ENCODE measurements at regions not wholly inside any gene's neighbourhood (a gene's known extent, or its start where the extent isn't known, plus 50 kb on each side); places are given as distances from the start of the nearest gene placed in this dataset.
A peak's percentile ranks its signal among the peaks of the same experiment; 100 is the strongest.

DNA sequence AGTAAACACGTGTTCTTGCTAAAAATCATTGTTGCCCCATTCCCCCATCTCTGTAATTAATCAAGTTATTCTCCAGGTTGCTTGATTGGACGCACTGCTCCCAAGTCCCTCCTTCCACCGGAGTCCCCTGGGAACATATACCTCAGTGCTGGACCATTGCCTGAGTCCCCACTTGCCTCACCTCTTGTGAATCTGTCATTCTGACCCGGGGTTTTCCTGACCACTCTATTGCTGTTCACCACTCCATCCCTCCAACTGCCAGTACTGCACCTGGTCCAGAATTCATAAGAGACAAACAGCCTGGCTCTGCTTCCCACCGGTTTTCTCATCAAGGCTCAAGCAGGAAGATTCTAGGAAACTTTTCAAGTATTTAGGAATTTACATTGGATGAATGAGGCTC is 555.9 kb downstream of the VRK1 start:
- Mint-ChIP-seq H3K9me3 (ENCODE audit: unreplicated experiment) (no peaks in the 10 kb centered on the region), H3K27me3 (ENCODE audit: unreplicated experiment) (peaks cover 5% of the 10 kb centered on the region), H3K4me1 (ENCODE audit: low read depth, unreplicated experiment) (no peaks in the 10 kb centered on the region), H3K4me3 (ENCODE audit: unreplicated experiment) (no peak overlapping the region), H3K36me3 (ENCODE audit: unreplicated experiment) (no peaks in the 10 kb centered on the region), H3K27ac (ENCODE audit: unreplicated experiment) (no peak overlapping the region)
- TF ChIP-seq, protein P1, sequence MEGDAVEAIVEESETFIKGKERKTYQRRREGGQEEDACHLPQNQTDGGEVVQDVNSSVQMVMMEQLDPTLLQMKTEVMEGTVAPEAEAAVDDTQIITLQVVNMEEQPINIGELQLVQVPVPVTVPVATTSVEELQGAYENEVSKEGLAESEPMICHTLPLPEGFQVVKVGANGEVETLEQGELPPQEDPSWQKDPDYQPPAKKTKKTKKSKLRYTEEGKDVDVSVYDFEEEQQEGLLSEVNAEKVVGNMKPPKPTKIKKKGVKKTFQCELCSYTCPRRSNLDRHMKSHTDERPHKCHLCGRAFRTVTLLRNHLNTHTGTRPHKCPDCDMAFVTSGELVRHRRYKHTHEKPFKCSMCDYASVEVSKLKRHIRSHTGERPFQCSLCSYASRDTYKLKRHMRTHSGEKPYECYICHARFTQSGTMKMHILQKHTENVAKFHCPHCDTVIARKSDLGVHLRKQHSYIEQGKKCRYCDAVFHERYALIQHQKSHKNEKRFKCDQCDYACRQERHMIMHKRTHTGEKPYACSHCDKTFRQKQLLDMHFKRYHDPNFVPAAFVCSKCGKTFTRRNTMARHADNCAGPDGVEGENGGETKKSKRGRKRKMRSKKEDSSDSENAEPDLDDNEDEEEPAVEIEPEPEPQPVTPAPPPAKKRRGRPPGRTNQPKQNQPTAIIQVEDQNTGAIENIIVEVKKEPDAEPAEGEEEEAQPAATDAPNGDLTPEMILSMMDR (IDR thresholded peaks at IDR 0.05; ENCODE audit: partially characterized antibody, unreplicated experiment) = no peak
- no peak for DNase-seq

DNA sequence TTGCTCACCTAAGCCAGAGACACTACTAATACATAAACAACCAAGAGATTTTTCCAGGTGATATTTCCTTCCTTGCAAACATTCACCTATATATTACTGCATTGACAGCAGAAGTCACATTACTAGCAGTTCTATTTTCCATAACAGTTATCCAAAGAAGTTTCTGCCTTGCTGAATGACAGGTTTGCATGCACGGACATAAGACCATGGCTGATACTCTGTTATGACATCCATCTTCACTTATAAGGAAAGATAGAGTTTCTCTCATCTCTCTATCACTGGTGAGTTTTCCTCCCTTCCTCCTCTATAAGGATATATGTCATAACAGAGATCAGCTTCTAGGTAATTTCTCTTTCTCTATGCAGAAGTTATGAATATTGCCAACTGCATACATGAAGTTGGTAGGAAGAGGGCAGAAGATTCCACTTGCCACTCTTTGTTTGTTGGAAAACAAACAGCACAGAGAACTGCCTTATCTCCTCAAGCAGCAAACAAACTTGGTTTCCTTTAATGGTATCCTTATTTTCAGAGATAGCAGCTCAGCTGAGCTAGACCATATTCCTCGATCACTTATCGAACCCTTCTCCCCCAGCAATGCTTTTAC is 557.0 kb downstream of the VRK1 start:
- no peaks in the 10 kb centered on the region for H3K36me3 Mint-ChIP-seq (ENCODE audit: unreplicated experiment)
- no peak for DNase-seq

DNA sequence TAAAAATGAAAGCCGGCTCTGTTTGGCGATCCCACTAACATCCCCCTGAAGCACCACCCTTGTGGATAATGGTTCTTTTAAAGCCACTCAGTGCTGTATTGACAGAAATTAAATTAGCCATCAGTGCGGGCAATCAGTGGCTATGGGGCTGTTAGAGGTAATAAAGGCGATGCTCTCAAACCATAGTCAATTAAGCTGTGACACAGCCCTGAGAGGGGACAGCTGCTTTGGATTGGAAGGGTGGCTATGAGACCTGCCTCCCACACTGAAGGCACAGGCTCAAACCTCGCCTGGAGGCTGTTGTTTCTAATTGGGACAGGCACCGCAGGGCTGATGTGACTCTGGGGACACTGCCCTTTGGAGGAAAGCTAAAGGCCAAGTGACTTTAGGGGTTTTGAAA is 562.2 kb downstream of the VRK1 start:
- Mint-ChIP-seq H3K27ac (ENCODE audit: unreplicated experiment) (peak overlapping the region; percentile 52), H3K27me3 (ENCODE audit: unreplicated experiment) (peaks cover 8% of the 10 kb centered on the region), H3K4me1 (ENCODE audit: low read depth, unreplicated experiment) (peaks cover 7% of the 10 kb centered on the region), H3K9me3 (ENCODE audit: unreplicated experiment) (peaks cover 1% of the 10 kb centered on the region), H3K36me3 (ENCODE audit: unreplicated experiment) (no peaks in the 10 kb centered on the region), H3K4me3 (ENCODE audit: unreplicated experiment) (no peak overlapping the region)
- TF ChIP-seq, protein P1 (IDR thresholded peaks at IDR 0.05; ENCODE audit: partially characterized antibody, unreplicated experiment) = no peak
- DNase-seq = peak; percentile 67

More for the DNA sequence above, 557.0 kb downstream of the VRK1 start:
- Mint-ChIP-seq H3K27ac (ENCODE audit: unreplicated experiment) (no peak overlapping the region), H3K4me3 (ENCODE audit: unreplicated experiment) (no peak overlapping the region), H3K27me3 (ENCODE audit: unreplicated experiment) (peaks cover 8% of the 10 kb centered on the region), H3K4me1 (ENCODE audit: low read depth, unreplicated experiment) (peaks cover 5% of the 10 kb centered on the region), H3K9me3 (ENCODE audit: unreplicated experiment) (no peaks in the 10 kb centered on the region)
- TF ChIP-seq, protein P1 (IDR thresholded peaks at IDR 0.05; ENCODE audit: partially characterized antibody, unreplicated experiment) = no peak

DNA sequence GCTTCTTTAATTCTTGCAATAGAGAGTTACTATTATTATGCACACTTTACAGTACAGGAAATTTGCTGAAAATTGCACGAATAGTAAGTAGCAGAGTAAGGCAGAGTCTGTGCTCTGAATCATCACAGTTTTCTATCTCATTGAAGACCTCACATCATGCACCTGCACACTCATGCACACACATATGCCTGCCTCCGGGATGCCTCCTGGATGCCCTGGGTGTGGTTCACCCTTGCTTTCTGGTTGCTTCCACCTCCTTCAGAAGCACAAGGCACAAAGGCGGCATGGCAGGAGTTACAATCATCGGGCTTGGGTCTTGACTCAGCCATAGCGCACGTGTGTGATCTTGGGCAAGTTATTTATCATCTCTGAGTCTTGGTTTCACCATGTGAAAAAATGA is 564.0 kb downstream of the VRK1 start:
- H3K27ac Mint-ChIP-seq (ENCODE audit: unreplicated experiment) = no peak overlapping the region
- H3K4me1 Mint-ChIP-seq (ENCODE audit: low read depth, unreplicated experiment) = peaks cover 7% of the 10 kb centered on the region
- H3K9me3 Mint-ChIP-seq (ENCODE audit: unreplicated experiment) = peaks cover 1% of the 10 kb centered on the region
- TF ChIP-seq, protein P1 (IDR thresholded peaks at IDR 0.05; ENCODE audit: partially characterized antibody, unreplicated experiment) = no peak
- no peak for DNase-seq
- no peaks in the 10 kb centered on the region for H3K36me3 Mint-ChIP-seq (ENCODE audit: unreplicated experiment)
- H3K4me3 Mint-ChIP-seq (ENCODE audit: unreplicated experiment) = no peak overlapping the region
- H3K27me3 Mint-ChIP-seq (ENCODE audit: unreplicated experiment) = peaks cover 7% of the 10 kb centered on the region

DNA sequence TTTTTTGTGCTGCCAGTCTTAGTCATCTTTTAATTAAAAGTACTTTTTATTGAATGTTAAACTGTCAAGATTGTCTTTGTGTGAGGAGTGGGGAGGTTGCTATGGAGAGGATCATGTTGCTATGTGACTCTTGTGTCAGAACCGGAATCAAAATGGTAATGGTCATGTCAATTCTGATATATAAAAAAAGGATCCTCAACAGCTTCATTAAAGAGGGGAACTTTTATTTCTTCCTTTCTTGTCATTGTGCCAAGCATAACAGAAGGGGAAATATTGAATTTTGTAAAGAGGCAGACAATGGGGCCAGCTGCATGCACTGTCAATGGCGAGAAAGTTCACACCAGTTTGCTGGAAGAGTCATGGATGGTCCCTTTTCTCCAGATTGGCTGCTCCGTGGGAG is 564.8 kb downstream of the VRK1 start:
- H3K4me3 Mint-ChIP-seq (ENCODE audit: unreplicated experiment) = no peak overlapping the region
- DNase-seq = no peak
- no peak overlapping the region for H3K27ac Mint-ChIP-seq (ENCODE audit: unreplicated experiment)
- H3K27me3 Mint-ChIP-seq (ENCODE audit: unreplicated experiment) = peaks cover 8% of the 10 kb centered on the region
- peaks cover 7% of the 10 kb centered on the region for H3K4me1 Mint-ChIP-seq (ENCODE audit: low read depth, unreplicated experiment)
- no peaks in the 10 kb centered on the region for H3K36me3 Mint-ChIP-seq (ENCODE audit: unreplicated experiment)
- peaks cover 1% of the 10 kb centered on the region for H3K9me3 Mint-ChIP-seq (ENCODE audit: unreplicated experiment)
- TF ChIP-seq, protein P1 (IDR thresholded peaks at IDR 0.05; ENCODE audit: partially characterized antibody, unreplicated experiment) = no peak
